Pulmonary artery endothelial cell (primary cell): ENCODE measurements at regions not wholly inside any gene's neighbourhood (a gene's known extent, or its start where the extent isn't known, plus 50 kb on each side); places are given as distances from the start of the nearest gene placed in this dataset.

ENCODE experiments used
- DNase-seq: peaks from one replicate; pipeline ENCODE4 v3.0.0-alpha.2; 2011; ENCODE audit warnings: low read depth, low spot score

- DNase-seq, result no peak
Observed at GRCh38 chr5:39485079-39485478, 60.3 kb upstream of the DAB2 start.

GRCh38 chr5:39484673-39485072, 59.9 kb upstream of the DAB2 start:
- DNase-seq, result no peak

- no peak for DNase-seq
Observed at GRCh38 chr5:39482098-39482497, 57.3 kb upstream of the DAB2 start.

GRCh38 chr5:39479537-39479936, 54.8 kb upstream of the DAB2 start:
- DNase-seq, result no peak

- DNase-seq, result no peak
Observed at GRCh38 chr5:39478863-39479262, 54.1 kb upstream of the DAB2 start.

- DNase-seq, result no peak
Observed at GRCh38 chr5:39476843-39477220, 52.1 kb upstream of the DAB2 start.

- peak; percentile 43 for DNase-seq
Observed at GRCh38 chr5:39475881-39476842, 51.4 kb upstream of the DAB2 start.

GRCh38 chr5:39475159-39475571, 50.4 kb upstream of the DAB2 start:
- no peak for DNase-seq
